ENCODE measurements at regions not wholly inside any gene's neighbourhood (a gene's known extent, or its start where the extent isn't known, plus 50 kb on each side); places are given as distances from the start of the nearest gene placed in this dataset.

DNA sequence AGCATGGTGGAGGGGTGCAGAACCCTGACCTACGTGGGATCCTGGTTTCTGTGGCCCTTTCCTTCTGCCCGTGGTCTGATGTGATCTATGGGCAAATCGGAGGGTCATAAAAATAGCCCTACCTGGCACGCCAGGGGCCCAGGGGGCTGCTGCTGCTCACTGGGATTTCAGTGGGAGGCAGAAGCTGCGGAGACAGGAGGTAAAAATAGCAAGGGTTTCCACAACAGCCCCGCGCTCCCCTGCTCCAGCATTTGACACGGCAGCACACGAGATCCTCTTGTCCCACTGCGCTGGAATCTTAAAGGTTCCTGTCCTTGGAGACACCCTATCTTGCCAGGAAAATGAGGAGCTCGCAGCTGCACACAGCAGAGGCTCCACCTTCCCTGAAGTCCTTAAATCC, 321.2 kb downstream of the CTTN start:
- TF ChIP-seq GATA2 (CRISPR knock-in tag; IDR thresholded peaks at IDR 0.05) (no peak), ZBTB33 (IDR thresholded peaks at IDR 0.05; ENCODE audit: borderline replicate concordance, low read depth) (no peak), RAD21 (IDR thresholded peaks at IDR 0.05; ENCODE audit: low read length) (no peak), NRF1 (IDR thresholded peaks at IDR 0.05; ENCODE audit: low read depth, low read length) (no peak), MEF2A (IDR thresholded peaks at IDR 0.05; ENCODE audit: borderline replicate concordance, low read depth) (no peak)
- ChIA-PET POLR2A (no interaction called here), CTCF (no interaction called here)
- no peak overlapping the region for H3K9ac ChIP-seq
- no peaks in the 10 kb centered on the region for H3K79me2 ChIP-seq (ENCODE audit: insufficient read depth)
- no peak overlapping the region for H3K4me2 ChIP-seq
- DNase-seq, result no peak
- no peaks in the 10 kb centered on the region for H3K9me2 ChIP-seq
- 48% methylated on average over 8 of the region's 11 CpGs for WGBS (ENCODE audit: low lambda C conversion rate)
- H3K9me3 ChIP-seq, result no peaks in the 10 kb centered on the region
- H3K4me1 ChIP-seq (ENCODE audit: control insufficient read depth in 1 of 2, insufficient read depth in 2 of 2, low read depth in 1 of 2, low read length in 1 of 2), result peaks cover 0 to 3% of the 10 kb centered on the region in 2 experiments; a peak in 1 of 4 replicates
- H2AFZ ChIP-seq (ENCODE audit: low read depth), result no peak overlapping the region
- no peaks in the 10 kb centered on the region for H4K20me1 ChIP-seq (ENCODE audit: insufficient read depth)
- H3K27me3 ChIP-seq (ENCODE audit: insufficient read depth), result no peaks in the 10 kb centered on the region
- no peak overlapping the region for H3K4me3 ChIP-seq (ENCODE audit: low read depth in 2 of 2, low read length in 1 of 2)
- no peaks in the 10 kb centered on the region for H3K36me3 ChIP-seq (replicated peaks in 1 of 2; ENCODE audit: control insufficient read depth in 1 of 2, insufficient read depth in 2 of 2, low read length in 1 of 2)
- no peaks in the 10 kb centered on the region for H3F3A ChIP-seq (replicated peaks; ENCODE audit: insufficient read depth)
- H3K27ac ChIP-seq (ENCODE audit: low read depth in 2 of 2, low read length in 1 of 2), result no peak overlapping the region

DNA sequence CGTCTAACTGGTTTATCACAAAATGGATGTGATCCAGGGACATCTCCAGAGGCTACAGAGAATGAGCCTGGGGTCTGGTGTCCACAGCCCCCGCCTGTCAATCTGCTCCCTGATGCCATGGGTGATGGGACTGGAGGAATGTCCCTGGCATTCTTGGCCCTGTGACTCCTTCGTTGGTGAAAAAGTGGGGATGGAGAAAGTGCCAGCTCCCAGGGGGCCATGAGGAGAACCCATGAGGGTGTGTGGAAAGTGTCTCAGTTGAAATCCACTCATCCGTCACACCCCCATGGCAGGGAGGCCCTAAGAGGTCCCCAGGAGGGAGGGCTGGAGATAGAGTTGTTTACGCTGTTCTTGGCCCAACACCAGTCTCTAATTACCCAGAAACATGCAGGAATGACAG, 322.0 kb downstream of the CTTN start:
- Histone ChIP-seq H3F3A (replicated peaks; ENCODE audit: insufficient read depth) (no peaks in the 10 kb centered on the region), H3K27me3 (ENCODE audit: insufficient read depth) (no peaks in the 10 kb centered on the region), H3K4me3 (ENCODE audit: low read depth in 2 of 2, low read length in 1 of 2) (no peak overlapping the region), H3K36me3 (replicated peaks in 1 of 2; ENCODE audit: control insufficient read depth in 1 of 2, insufficient read depth in 2 of 2, low read length in 1 of 2) (no peaks in the 10 kb centered on the region), H3K4me2 (no peak overlapping the region), H3K79me2 (ENCODE audit: insufficient read depth) (no peaks in the 10 kb centered on the region), H2AFZ (ENCODE audit: low read depth) (no peak overlapping the region), H3K27ac (ENCODE audit: low read depth in 2 of 2, low read length in 1 of 2) (no peak overlapping the region), H3K4me1 (ENCODE audit: control insufficient read depth in 1 of 2, insufficient read depth in 2 of 2, low read depth in 1 of 2, low read length in 1 of 2) (peaks cover 0 to 3% of the 10 kb centered on the region in 2 experiments; a peak in 1 of 4 replicates), H3K9ac (no peak overlapping the region), H3K9me2 (no peaks in the 10 kb centered on the region), H3K9me3 (no peaks in the 10 kb centered on the region), H4K20me1 (ENCODE audit: insufficient read depth) (no peaks in the 10 kb centered on the region)
- ChIA-PET CTCF (no interaction called here), POLR2A (no interaction called here)
- no peak for DNase-seq
- 43% methylated on average over 5 of the region's 5 CpGs for WGBS (ENCODE audit: low lambda C conversion rate)
- TF ChIP-seq USF1 (IDR thresholded peaks at IDR 0.05; ENCODE audit: borderline replicate concordance, low read depth) (no peak), GATA2 (CRISPR knock-in tag; IDR thresholded peaks at IDR 0.05) (no peak), MXI1 (IDR thresholded peaks at IDR 0.05; ENCODE audit: low read depth, low read length) (no peak), FOXM1 (IDR thresholded peaks at IDR 0.05; ENCODE audit: low read depth) (no peak), NRF1 (IDR thresholded peaks at IDR 0.05; ENCODE audit: low read depth, low read length) (no peak), POLR2AphosphoS5 (IDR thresholded peaks at IDR 0.05; ENCODE audit: low read depth, low read length) (no peak), TEAD4 (IDR thresholded peaks at IDR 0.05; ENCODE audit: borderline replicate concordance, insufficient read depth) (no peak), ELF1 (IDR thresholded peaks at IDR 0.05) (no peak), RCOR1 (IDR thresholded peaks at IDR 0.05; ENCODE audit: low read length) (no peak)
- TF ChIP-seq, protein P1, sequence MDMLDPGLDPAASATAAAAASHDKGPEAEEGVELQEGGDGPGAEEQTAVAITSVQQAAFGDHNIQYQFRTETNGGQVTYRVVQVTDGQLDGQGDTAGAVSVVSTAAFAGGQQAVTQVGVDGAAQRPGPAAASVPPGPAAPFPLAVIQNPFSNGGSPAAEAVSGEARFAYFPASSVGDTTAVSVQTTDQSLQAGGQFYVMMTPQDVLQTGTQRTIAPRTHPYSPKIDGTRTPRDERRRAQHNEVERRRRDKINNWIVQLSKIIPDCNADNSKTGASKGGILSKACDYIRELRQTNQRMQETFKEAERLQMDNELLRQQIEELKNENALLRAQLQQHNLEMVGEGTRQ (IDR thresholded peaks at IDR 0.05; ENCODE audit: borderline replicate concordance, low read depth, low read length), result no peak

Data from SK-N-SH (cell line).